CD4-positive, alpha-beta T cell treated with Interferon alpha-2 for 1 hour (primary cell): ENCODE measurements at regions not wholly inside any gene's neighbourhood (a gene's known extent, or its start where the extent isn't known, plus 50 kb on each side); places are given as distances from the start of the nearest gene placed in this dataset.
"Not testable (repeated sequence)": the region's sequence is repeated elsewhere in the genome, so short reads cannot be mapped to it uniquely, and the experiment has no call there.

Experiments used
- DNase-seq, 2 donors: peaks; one replicate each; pipeline ENCODE4 v3.0.0-alpha.2; 2020 to 2022

GRCh38 chr6:44036699-44037101 is 90.6 kb downstream of the MRPL14 start:
- no peak for DNase-seq

- DNase-seq: no peak
Observed at GRCh38 chr6:44036196-44036595, 91.1 kb downstream of the MRPL14 start.

GRCh38 chr6:44035621-44036020 is 91.6 kb downstream of the MRPL14 start:
- DNase-seq: no peak

GRCh38 chr6:44034931-44035345 is 92.3 kb downstream of the MRPL14 start:
- no peak for DNase-seq

DNA sequence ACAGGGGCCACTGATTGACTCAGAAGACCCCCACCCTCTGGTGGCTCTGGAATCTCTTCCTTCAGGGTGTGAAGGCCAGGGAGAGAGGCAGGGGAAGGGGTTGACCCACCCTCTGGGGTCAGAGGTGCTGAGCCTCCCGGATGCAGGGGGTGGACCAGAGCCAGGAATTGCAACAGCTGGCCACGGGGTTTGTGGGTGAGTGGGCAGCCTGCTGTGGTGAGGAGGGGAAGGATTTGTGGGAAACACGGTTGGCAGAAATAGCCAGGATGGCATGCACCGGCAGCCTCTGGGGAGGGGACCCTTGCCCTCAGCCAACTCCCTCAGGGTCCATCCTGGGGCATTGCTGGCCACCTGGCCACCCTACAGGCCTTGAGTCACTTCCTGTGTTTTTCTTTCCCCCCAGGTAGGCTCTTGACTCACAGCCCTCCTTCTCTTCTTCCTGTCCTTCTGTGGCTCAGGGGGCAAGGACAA is 92.8 kb downstream of the MRPL14 start:
- no peak for DNase-seq

DNA sequence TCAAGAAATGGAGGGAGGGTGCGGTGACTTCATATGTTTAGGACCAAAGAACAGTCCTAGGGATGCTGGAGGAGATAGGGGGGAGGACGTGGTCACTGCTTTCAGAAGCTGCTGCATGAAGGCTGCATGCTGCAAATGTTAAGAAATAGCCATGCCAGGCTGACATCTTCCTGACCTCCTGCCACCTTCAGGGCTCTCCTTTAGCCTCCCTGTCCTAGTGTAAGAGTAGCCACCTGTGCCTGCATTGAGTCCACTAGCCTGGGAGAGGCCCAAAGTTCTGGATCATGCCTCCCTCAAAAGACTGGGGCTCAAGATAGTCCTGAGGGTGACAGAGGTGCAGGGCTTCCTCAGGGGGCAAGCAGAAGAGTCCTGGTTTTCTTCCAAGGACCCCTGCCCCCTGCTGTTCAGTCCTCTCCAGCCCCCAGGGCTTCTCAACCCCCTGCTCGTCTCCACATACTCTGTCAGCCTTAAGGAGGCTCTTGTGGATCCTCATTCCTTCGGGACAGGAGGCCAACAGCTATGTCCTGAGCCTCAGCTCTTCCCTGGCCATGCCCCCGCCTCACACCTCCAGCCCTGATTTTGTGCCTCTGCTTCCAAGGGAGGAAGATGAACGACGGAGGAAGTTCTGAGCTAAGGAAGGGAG is 96.3 kb downstream of the MRPL14 start:
- DNase-seq: no peak

- no peak for DNase-seq
Observed at GRCh38 chr6:44029444-44030185, 97.6 kb downstream of the MRPL14 start.

DNA sequence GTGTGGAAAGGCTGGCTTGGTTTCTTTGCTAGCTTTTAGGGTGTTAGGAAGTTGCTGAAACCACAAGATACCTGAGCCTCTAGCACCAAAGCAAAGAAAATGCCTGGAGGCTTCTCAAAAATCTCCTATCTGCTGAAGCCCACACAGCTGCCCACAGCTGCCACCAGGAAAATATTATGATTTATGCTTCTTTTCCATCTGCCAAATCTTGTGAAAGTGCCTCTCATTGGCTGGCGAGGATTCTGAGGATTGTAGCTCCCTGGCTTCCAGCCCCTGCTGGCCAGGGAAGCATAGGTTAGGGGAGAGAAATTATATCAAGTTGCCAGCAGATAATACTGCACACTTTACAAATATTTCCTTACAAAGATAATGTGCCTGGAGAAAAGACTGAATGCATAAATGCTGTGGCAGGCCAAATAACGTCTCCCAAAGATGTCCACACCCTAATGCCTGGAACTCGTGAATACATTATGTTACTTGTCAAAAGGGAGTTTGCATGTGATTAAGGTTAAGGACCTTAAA is 98.4 kb downstream of the MRPL14 start:
- DNase-seq: no peak

DNA sequence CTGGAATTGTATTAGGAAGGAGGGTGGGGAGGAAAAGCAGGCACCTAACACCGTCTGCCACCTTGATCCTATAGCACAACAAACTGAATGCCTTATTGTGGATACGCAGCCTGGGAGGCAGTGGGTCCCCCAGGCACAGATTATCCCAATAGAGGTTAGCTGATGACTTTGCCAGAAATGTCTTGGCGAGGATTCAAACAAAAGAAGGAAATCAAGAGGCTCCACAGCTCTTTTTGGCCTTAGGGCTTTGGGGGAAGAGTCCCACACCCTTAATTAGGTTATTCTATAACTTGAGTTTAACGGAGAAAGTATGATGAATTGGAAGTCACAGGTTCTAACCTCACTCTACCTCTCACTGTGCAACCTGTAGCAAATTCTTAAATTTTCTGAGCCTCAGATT is 102.0 kb downstream of the MRPL14 start:
- no peak for DNase-seq

- no peak for DNase-seq
Observed at GRCh38 chr6:44024574-44025219, 102.6 kb downstream of the MRPL14 start.

DNA sequence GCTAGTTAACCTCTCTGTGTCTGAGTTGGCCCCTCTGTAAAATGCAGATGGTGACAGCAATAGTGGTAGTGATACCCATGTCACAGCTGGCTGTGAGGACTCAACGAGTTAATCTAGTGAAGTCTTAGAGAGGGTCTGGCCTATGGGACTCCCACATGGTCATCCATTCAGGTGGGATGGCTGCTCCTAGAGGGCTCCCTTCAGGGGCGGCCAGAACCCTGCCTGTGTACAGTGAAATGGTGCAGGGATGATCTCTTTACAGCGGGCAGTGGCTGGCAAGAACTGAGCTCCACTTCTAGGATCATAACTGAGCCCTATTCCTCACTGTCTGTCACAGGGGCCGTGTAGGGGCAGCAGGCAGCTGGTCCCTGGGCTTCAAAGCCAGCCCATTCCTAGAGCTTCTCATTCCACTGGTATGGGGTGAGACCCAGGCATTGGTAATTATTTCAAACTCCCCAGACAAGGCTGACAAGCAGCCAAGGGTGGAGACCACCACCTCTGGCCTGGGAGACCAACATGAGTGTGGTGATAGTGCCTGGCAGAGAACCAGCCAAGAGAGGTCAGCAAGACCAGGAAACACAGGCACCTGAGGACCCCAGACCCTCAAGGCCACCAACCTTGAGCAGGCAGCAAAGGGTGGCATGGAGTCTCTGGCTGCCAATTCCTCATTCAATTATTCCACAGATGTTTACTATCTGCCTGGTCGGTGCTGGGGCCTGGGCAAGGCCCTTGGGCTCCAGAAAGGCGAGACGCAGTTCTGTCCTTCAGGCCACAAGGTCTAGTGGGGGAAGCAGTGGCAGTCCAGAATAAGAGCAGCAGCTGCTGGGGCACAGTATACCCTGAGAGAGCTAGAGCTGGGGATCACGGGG is 103.4 kb downstream of the MRPL14 start:
- no peak for DNase-seq

DNA sequence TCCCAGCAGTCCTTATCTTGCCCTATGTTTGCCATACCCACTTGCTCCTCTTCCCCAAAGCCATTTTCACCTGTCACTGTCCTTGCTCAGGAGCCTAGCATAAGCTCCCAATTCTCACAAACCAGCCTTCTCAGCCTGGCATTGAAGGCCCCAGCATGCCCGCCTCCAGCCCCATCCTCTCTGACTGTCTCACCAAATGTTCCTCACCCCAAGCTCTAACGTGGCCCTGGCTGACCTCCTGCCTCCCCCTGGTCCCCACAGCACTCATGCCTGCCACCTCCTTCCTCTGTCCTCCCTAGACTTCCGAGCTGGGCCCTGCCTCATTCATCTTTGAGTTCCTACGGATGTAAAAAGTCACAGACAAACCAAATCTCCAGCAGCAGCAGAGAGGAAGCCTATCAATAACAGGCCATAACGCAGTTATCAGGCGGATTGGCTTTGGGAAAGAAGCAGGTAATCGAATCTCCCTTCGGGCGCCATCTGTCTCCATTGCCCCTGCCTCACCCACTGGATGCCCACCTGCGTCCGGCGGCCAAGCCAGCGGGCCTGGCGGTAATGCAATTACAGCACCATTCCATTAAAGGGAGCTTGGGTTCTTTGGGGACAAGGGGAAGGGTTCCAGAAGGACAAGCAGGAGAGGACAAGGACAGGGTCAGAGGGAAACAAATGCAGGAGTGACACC is 104.4 kb downstream of the MRPL14 start:
- no peak for DNase-seq

DNA sequence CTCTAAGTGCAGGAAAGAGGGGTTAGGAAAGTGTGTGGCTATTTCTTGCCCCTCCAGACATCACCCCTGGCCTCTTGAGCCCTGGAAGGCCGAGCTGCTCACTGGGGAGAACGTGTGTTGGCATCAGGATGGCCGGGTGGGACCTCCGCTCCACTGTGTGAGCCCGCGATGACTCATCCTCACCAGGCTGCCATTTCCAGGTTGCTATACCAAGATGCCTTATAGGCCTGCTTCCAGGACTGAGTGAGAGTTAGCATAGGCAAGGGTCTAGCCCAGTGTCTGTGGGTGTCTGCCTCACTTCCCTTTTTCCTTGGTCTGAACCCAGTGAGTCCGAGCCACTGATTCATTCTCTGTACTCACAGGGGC is 105.0 kb downstream of the MRPL14 start:
- DNase-seq: no peak

DNA sequence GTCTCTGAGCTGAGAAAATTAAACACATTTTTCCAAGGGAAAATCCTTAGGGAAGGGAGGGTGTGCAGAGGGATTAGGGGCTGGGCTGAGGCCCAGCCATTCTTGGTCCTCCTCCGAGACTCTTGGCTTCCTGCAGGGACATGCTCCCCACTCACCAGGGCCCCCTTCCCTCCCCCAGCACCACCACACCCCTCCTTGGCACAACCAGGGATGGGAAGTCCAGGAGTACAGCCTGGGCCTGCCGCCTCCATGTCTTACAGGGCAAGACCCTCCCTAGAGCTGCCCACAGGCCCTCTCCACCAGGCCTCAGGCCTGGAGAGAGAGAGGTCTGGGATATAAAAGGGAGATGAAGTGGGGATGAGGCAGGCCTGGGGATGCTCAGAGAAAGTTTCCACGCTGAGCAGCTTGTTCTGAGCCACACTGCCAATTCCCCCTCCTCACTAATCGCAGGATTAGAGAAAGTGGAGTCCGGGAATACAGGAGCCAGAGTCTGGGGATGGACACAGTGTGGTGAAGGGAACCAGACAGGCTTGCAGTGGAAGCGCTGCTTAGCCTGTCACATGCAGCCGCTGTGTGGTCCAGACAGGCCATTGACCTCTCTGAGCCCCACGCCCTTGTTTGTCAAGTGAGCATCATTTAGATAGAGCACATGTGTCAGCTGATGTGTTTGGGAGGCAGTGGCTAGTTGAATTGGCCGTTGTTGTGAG is 105.5 kb downstream of the MRPL14 start:
- no peak for DNase-seq

DNA sequence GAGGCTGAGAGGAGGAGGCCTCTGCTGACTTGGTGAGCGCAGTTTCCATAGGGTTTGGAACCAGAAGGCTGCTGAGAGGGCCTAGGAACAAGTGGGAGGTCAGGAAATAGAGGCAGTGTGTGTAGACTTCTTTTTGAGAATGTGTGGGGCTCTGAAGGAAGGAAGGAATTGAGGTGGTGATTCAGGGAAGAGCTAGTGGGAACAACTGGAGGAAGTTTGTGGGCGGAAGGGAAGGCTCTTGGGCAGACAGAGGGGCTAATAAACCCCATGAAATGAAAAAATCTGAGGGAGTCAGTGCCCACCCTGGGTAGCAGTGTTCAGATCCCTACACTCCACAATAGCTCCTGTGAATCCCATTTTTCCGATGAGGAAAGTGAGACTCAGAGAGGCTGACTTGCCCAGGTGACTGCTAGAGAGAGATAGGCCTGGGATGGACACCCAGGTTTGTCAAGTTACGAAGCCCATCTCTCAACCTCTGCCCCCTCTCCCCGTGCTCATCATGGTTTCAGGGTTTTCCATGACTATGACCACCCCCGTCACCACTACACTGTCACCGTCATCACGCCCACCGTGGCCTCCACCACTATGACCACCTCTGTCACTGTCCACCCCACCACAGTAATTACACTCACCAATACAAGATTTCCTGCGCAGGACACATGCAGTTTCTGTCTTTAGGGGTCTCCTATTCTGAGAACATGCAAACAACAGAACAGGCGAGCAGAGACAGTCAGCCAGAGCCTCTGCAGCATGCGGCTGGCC is 106.4 kb downstream of the MRPL14 start:
- no peak for DNase-seq

GRCh38 chr6:44020148-44020547 is 107.1 kb downstream of the MRPL14 start:
- no peak for DNase-seq

DNA sequence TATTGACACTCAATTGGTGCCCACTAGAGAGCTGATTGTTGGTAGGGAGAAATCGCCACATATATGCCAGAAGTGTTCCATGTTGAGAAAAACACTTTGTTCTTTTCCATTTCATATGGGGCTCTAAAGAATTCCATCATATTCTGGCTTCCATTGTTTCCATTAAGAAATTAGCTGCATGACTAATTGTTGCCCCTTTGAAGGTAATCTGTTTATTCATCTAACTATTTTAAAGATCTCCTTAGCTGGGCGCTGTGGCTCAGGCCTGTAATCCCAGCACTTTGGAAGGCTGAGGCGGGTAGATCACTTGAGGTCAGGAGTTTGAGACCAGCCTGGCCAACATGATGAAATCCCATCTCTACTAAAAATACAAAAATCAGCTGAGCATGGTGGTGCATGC is 109.9 kb downstream of the MRPL14 start:
- DNase-seq: not testable (repeated sequence)

GRCh38 chr6:44016131-44016870 is 111.0 kb downstream of the MRPL14 start:
- no peak for DNase-seq

DNA sequence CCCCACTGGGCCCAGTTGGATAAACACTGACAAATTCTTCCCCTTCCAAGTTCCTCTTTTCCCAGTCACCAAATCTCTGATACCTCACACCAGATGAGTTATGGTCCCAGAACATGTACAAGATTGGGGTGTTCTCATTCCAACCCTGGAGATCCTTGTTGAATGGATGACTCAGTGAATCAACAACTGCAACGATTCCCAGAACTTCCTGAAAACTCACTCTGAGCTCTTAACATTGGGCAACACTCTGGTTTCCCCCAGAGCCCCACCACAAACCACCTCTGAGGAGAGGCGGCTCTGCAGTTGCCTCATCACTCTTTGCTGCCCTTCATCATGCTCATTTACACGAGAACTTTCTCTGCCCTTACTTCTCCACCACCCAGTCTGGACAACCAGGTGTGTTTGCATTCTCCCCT is 115.2 kb downstream of the MRPL14 start:
- peak; percentile 13 to 62 for DNase-seq

GRCh38 chr6:44011350-44011920 is 115.8 kb downstream of the MRPL14 start:
- no peak for DNase-seq
